ENCODE measurements at regions not wholly inside any gene's neighbourhood (a gene's known extent, or its start where the extent isn't known, plus 50 kb on each side); places are given as distances from the start of the nearest gene placed in this dataset.

GRCh38 chr10:78540355-78541076 is 506.9 kb downstream of the RPS24 start:
- no peak for DNase-seq (ENCODE audit: low spot score)

DNA sequence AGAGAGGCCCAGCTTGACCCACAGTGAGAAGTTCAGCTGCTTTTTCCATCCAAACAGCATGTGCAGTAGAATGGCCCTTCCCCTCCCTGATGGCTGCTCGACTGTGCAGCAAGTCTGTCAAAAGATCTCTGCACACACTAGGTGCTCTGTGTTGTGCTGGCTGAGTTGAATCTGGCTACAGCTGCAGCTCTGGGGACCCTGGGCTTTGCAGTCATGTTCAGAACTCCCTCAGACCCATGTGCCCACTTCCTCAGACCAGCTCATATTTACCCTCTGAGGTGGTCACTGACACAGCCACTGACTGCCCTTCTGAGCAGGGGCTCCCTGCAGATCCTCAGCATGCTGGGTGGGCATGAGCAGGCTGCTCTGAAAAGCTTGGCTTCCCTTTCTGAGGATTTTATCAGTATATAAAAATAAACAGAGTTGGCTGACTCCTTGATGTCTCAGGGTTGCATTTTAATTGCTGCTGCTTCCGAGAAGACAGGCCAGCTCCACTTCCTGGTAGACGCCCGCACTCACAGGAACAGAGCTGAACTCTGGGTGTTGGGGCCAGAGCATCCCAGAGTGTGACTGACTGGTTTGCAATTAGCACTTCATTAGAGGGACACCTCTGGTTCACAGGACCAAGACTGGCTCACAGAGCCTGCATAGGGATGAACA is 507.9 kb downstream of the RPS24 start:
- peak; percentile 10 for DNase-seq (ENCODE audit: low spot score)

- DNase-seq (ENCODE audit: low spot score), result no peak
These were observed 508.5 kb downstream of the RPS24 start for GRCh38 chr10:78542141-78542489.

DNA sequence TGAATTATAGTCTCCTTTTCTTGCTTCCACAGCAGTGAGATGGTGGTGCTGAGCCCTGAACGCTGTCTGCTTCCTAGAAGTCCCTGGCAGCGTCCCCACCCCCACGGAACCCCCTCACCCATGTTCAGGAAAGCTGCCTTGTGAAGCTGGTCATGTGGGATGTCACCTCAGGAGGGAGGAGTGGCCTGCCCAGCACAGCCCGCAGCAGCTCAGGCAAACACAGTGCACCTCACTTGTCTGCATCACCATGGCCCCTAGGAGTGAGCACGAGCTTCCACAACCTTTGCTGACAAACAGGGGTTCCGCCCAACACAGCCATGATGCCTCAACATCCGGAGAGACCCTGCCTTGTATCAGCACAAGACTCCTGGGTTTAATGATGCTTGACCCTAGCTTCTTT is 508.9 kb downstream of the RPS24 start:
- no peak for DNase-seq (ENCODE audit: low spot score)

DNA sequence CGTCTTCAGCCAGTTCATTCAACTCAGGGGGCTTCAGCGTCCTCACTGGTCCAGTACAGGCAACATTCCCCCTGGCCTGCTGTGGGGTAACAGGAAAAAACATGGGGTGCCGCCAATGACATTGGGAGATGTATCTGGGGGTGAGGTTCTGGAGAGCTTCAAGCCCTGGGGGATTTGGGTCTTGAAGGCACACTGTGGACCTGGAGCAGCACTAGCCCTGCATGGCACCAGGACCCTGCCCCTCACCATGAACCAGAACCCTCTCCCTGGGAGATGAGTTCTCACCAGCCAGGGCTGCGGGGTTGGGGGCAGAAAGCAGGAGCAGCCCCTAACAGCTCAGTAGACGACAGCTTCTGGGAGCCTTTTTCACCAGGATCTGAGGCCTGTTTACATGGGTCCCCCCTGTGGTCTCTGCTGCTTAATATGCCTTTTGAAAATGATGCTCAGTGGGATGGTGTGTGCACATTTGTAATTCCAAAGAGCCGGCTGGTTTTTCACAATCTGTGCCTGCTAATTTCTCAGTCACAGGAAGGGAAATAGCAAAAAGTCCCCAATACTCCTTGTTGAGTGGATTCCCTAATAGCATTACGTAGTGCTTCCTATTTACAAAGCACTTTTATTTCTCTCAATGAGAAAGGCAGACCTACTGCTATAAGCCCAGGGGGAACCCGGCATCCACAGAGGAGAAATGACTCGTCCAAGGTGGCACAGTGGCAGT is 509.5 kb downstream of the RPS24 start:
- DNase-seq (ENCODE audit: low spot score), result no peak

DNA sequence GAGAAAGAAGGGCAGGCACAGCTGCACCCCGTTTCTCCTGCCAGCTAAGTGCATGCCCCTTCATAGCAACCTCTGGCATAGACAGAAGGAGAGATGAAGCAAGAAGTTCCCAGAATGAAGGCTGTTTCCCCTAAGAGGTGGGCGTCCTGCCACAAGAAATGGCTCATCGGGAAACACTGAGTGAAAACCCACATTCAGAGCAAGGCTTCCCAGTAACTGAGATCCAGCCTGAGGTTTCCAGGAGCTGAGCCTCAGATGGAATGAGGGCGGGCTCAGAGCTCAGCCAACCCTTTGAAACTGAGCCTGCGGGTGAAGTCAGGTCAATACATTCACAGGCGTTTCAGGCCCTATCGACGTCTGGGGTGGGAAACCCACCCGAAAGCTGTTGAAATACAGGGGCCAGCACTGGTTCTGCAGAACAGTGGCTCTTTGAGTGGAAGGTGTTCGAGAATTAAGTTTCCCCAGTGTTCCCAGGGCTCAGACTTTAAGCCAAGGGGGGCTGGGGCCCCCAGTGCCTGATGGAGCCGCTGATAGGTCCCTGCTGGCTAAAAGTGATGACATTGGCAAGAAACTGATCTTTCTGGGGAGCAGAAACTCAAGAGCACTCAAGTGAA is 510.2 kb downstream of the RPS24 start:
- no peak for DNase-seq (ENCODE audit: low spot score)

DNA sequence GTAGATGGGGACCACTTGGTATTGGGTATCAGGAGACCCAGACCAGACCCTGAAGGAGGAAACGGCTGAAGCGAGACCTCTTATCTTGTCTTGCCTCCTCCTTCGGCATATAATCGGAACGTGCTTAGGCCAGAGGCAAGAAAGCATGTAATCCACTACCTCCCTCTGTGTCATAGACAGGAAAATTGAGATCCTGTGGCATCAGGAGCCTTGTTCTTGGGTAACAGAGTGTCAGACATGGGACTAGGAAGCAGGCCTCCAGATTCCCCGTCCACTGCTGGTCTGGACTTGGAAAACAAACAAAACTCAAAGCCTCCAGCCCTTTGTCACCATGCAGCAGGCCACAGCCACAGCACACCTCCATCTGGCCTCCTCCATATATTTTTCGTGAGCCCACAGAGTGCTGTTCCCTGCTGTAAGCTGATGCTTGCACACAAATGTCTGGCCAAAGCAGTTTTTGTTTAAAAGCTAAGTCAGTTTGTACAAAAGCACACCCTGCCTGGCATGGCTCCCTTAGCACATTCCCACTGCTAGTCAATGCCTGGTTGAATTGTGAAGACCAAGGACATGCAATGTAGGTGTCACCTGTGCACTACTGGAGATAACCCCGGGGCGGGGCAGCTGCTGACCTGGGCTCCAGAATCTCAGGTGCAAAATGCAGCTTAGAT is 510.9 kb downstream of the RPS24 start:
- DNase-seq (ENCODE audit: low spot score), result no peak

GRCh38 chr10:78545756-78546155 is 512.1 kb downstream of the RPS24 start:
- DNase-seq (ENCODE audit: low spot score), result no peak

DNA sequence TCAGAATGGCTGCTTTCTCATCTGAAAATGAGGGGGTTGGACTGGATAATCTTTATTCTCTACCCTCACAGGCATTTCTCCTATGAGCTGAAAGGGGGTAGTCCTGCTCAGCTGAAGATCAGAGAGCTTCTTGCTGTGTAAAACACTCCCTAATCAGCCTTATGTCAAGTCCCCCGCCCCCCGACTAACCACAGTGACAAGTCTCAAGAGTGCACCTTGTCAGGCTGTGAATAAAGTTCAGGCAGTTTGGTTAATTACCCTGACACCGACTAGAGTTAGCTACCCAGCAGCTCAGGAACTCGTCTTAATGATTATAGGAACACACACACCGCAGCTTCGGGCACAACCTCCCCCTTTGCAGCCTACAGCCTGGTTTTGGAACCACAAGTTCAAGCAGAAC is 513.7 kb downstream of the RPS24 start:
- no peak for DNase-seq (ENCODE audit: low spot score)

- no peak for DNase-seq (ENCODE audit: low spot score)
These were observed 514.2 kb downstream of the RPS24 start for GRCh38 chr10:78547905-78548304.

DNA sequence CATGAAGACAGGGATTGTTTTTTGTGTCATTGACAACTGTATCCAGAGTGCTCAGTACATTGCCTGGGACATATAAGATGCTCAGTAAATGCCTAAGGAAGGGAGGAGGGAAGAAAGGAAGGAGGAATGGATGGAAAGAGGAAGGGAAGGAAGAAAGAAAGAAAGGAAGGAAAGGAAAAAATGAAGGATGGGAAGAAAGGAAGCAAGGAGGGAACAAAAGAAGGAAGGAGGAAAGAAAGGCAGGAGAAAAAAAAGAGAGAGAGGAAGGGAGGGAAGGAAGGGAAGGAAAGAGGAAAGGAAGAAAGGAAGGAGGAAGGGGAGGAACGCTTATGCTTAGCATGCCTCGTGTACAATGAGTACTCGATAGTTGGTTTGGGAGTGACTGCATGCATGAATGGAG is 514.7 kb downstream of the RPS24 start:
- DNase-seq (ENCODE audit: low spot score), result no peak

- no peak for DNase-seq (ENCODE audit: low spot score)
These were observed 515.7 kb downstream of the RPS24 start for GRCh38 chr10:78549140-78549935.

- no peak for DNase-seq (ENCODE audit: low spot score)
These were observed 516.4 kb downstream of the RPS24 start for GRCh38 chr10:78550090-78550489.

GRCh38 chr10:78550716-78551115 is 517.1 kb downstream of the RPS24 start:
- DNase-seq (ENCODE audit: low spot score), result no peak

DNA sequence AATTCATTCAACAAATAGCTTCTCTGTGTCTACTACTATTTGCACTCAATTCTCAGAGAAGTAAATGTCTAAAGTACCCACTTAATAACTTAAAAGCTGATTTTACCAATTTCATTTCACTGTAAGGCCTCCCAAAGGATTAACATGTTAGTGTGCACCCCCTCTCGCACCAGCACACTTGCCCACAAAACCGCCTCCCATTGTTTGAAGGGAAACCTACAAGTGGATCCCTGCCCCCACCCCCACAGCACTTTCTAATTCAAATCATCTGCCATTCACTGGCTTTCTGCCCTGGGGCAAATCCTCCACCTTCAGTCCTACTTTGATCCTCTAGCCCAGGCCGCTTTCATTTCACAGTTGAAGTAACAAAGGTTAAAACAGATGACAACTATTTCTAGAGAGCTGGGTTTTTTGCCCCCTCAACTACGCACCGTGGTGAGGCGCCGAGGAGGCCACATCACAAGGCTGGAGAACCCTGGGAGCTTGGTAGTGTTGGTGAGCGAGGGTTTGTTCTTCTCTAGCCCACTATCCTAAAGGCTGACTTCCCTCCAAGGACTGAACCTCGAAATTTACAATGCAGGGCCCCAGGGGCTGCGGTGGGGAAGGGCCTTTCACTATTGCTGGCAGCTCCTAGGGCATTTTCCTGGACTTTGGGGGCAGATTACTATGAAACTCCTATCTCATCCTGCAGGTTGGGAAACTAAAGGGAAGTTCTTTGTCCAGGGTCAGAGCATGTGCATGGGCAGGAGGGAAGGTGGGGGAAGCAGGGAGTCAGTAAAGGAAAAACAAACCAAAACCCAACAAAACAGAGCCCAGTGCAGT is 517.4 kb upstream of the ZMIZ1 start:
- DNase-seq (ENCODE audit: low spot score), result no peak

- no peak for DNase-seq (ENCODE audit: low spot score)
These were observed 516.4 kb upstream of the ZMIZ1 start for GRCh38 chr10:78552261-78552811.

GRCh38 chr10:78553792-78554191 is 515.0 kb upstream of the ZMIZ1 start:
- no peak for DNase-seq (ENCODE audit: low spot score)

- DNase-seq (ENCODE audit: low spot score), result no peak
These were observed 513.6 kb upstream of the ZMIZ1 start for GRCh38 chr10:78555128-78555527.

- no peak for DNase-seq (ENCODE audit: low spot score)
These were observed 511.9 kb upstream of the ZMIZ1 start for GRCh38 chr10:78556705-78557432.

Measured in A172 (cell line).